ENCODE measurements at regions not wholly inside any gene's neighbourhood (a gene's known extent, or its start where the extent isn't known, plus 50 kb on each side); places are given as distances from the start of the nearest gene placed in this dataset.

GRCh38 chr6:128754658-128755256 is 128.2 kb upstream of the LAMA2 start:
- no peak for TF ChIP-seq TEAD4 (IDR thresholded peaks at IDR 0.05)
- no peak for TF ChIP-seq CREB1 (IDR thresholded peaks at IDR 0.05; ENCODE audit: low read depth)
- no peak for TF ChIP-seq TAF1 (IDR thresholded peaks at IDR 0.05; ENCODE audit: low read depth)
- TF ChIP-seq RAD21 (IDR thresholded peaks at IDR 0.05; ENCODE audit: low read depth), result no peak
- TF ChIP-seq TCF12 (IDR thresholded peaks at IDR 0.05; ENCODE audit: low read depth), result no peak
- TF ChIP-seq MAX (IDR thresholded peaks at IDR 0.05), result no peak
- TF ChIP-seq ZBTB7A (IDR thresholded peaks at IDR 0.05; ENCODE audit: low read depth), result no peak
- no peak for TF ChIP-seq CEBPB (IDR thresholded peaks at IDR 0.05)
- TF ChIP-seq REST (IDR thresholded peaks at IDR 0.05; ENCODE audit: low read depth), result no peak
- TF ChIP-seq NFIC (IDR thresholded peaks at IDR 0.05), result no peak
- TF ChIP-seq EGR1 (IDR thresholded peaks at IDR 0.05), result no peak
- no peak for TF ChIP-seq YY1 (IDR thresholded peaks at IDR 0.05; ENCODE audit: low read depth)
- TF ChIP-seq, protein P1, sequence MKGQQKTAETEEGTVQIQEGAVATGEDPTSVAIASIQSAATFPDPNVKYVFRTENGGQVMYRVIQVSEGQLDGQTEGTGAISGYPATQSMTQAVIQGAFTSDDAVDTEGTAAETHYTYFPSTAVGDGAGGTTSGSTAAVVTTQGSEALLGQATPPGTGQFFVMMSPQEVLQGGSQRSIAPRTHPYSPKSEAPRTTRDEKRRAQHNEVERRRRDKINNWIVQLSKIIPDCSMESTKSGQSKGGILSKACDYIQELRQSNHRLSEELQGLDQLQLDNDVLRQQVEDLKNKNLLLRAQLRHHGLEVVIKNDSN (IDR thresholded peaks at IDR 0.05), result no peak
- no peak for TF ChIP-seq EP300 (IDR thresholded peaks at IDR 0.05; ENCODE audit: borderline replicate concordance)
- no peak for TF ChIP-seq FOXM1 (IDR thresholded peaks at IDR 0.05; ENCODE audit: borderline replicate concordance, low read depth)

DNA sequence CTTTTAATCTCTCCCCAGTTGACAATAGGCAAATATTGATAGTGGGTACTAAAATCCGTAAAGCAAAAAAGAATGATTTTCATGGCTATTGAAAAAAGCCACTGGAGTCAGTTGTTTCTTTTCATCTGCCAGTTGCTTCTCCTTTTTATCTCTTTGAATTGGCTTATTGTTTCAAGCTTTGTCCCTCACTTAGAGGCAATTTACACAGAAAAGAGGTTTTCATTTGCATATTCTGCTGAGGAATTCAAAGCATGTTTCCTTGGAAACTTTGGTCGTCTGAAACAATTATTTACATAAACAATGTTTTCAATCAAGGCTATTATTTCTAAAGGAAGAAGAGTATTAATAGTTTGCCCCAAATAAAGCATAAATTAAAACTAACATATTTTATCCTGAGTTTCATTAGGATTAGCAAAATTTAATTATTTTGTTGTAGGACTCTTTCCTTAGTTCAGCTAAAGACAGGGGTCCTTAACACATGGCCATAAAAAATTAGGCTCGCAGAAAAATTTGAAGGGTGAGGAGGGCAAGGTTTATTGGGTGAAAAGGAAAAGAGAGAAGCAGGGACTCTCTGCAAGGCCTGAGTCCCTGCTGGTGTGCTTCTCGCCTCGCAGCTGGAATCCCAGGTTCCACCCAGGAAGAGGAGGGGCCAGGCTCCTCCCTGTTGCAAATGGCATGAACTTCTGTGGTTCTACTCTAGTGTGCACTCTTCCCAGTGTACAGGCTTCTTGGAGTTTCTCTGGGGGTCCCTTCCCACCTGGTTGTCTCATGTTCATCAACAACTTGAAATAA is 138.8 kb upstream of the LAMA2 start:
- TF ChIP-seq NFIC (IDR thresholded peaks at IDR 0.05), result no peak
- TF ChIP-seq YY1 (IDR thresholded peaks at IDR 0.05; ENCODE audit: low read depth), result no peak
- TF ChIP-seq EP300 (IDR thresholded peaks at IDR 0.05; ENCODE audit: borderline replicate concordance), result no peak
- TF ChIP-seq FOXM1 (IDR thresholded peaks at IDR 0.05; ENCODE audit: borderline replicate concordance, low read depth), result no peak
- TF ChIP-seq CREB1 (IDR thresholded peaks at IDR 0.05; ENCODE audit: low read depth), result no peak
- no peak for TF ChIP-seq TEAD4 (IDR thresholded peaks at IDR 0.05)
- no peak for TF ChIP-seq MAX (IDR thresholded peaks at IDR 0.05)
- no peak for TF ChIP-seq REST (IDR thresholded peaks at IDR 0.05; ENCODE audit: low read depth)
- TF ChIP-seq, protein P1 (IDR thresholded peaks at IDR 0.05), result no peak
- TF ChIP-seq CEBPB (IDR thresholded peaks at IDR 0.05), result no peak
- TF ChIP-seq ZBTB7A (IDR thresholded peaks at IDR 0.05; ENCODE audit: low read depth), result no peak
- no peak for TF ChIP-seq RAD21 (IDR thresholded peaks at IDR 0.05; ENCODE audit: low read depth)
- TF ChIP-seq EGR1 (IDR thresholded peaks at IDR 0.05), result no peak
- no peak for TF ChIP-seq TAF1 (IDR thresholded peaks at IDR 0.05; ENCODE audit: low read depth)

- no peak for TF ChIP-seq CREB1 (IDR thresholded peaks at IDR 0.05; ENCODE audit: low read depth)
- no peak for TF ChIP-seq TEAD4 (IDR thresholded peaks at IDR 0.05)
- TF ChIP-seq, protein P1 (IDR thresholded peaks at IDR 0.05), result no peak
- no peak for TF ChIP-seq REST (IDR thresholded peaks at IDR 0.05; ENCODE audit: low read depth)
- no peak for TF ChIP-seq TCF12 (IDR thresholded peaks at IDR 0.05; ENCODE audit: low read depth)
- TF ChIP-seq YY1 (IDR thresholded peaks at IDR 0.05; ENCODE audit: low read depth), result no peak
- no peak for TF ChIP-seq EGR1 (IDR thresholded peaks at IDR 0.05)
- no peak for TF ChIP-seq NFIC (IDR thresholded peaks at IDR 0.05)
Measured at GRCh38 chr6:128742900-128743299, 140.0 kb upstream of the LAMA2 start.

All from Ishikawa (cell line).